MV-4-11 (cell line): ENCODE measurements at regions not wholly inside any gene's neighbourhood (a gene's known extent, or its start where the extent isn't known, plus 50 kb on each side); places are given as distances from the start of the nearest gene placed in this dataset.
A peak's percentile ranks its signal among the peaks of the same experiment; 100 is the strongest.

Experiments
- DNase-seq: peaks from one replicate; lab custom pipeline; 2025; lab: John Stamatoyannopoulos, UW

- DNase-seq, result peak; percentile 66
Observed at GRCh38 chr5:33370466-33370859, 70.3 kb upstream of the TARS1 start.

- no peak for DNase-seq
Observed at GRCh38 chr5:33371660-33372059, 69.1 kb upstream of the TARS1 start.

- DNase-seq, result peak; percentile 66
Observed at GRCh38 chr5:33372721-33373472, 67.9 kb upstream of the TARS1 start.

GRCh38 chr5:33375900-33376299 lies 64.9 kb upstream of the TARS1 start:
- DNase-seq, result no peak

GRCh38 chr5:33379757-33380156 lies 61.0 kb upstream of the TARS1 start:
- peak; percentile 78 for DNase-seq

- no peak for DNase-seq
Observed at GRCh38 chr5:33381243-33381642, 59.5 kb upstream of the TARS1 start.
